NT2/D1 (cell line): ENCODE measurements at regions not wholly inside any gene's neighbourhood (a gene's known extent, or its start where the extent isn't known, plus 50 kb on each side); places are given as distances from the start of the nearest gene placed in this dataset.

Experiments
- DNase-seq: peaks from one replicate; pipeline ENCODE4 v3.0.0-alpha.2; 2011; ENCODE audit warnings: low read depth, low spot score
- H3K27me3 ChIP-seq: 2 replicates; pipeline ENCODE4 v1.6.0; 2011; ENCODE audit warnings: mild to moderate bottlenecking; ENCODE audit not compliant: insufficient read length, insufficient read depth
- H3K36me3 ChIP-seq: 2 replicates; pipeline ENCODE4 v1.6.1; 2011; ENCODE audit warnings: mild to moderate bottlenecking, low read length, mixed read lengths; ENCODE audit not compliant: insufficient read depth, insufficient read length
- H3K4me1 ChIP-seq: 2 replicates; pipeline ENCODE4 v1.5.1; 2011; ENCODE audit not compliant: insufficient read depth, insufficient read length
- H3K4me3 ChIP-seq: 2 replicates; pipeline ENCODE4 v1.5.1; 2011; ENCODE audit warnings: low read depth; ENCODE audit not compliant: insufficient read length
- H3K9ac ChIP-seq: 2 replicates; pipeline ENCODE4 v1.6.0; 2011; ENCODE audit warnings: low read depth; ENCODE audit not compliant: insufficient read length
- H3K9me3 ChIP-seq: 2 replicates; pipeline ENCODE4 v1.5.1; 2011; ENCODE audit warnings: mild to moderate bottlenecking, low read length; ENCODE audit not compliant: insufficient read depth
- SUZ12 ChIP-seq: IDR thresholded peaks from 2 replicates; pipeline ENCODE4 v1.6.1; 2011; ENCODE audit not compliant: insufficient read length, insufficient read depth; ENCODE audit errors: extremely low read depth
- YY1 ChIP-seq: IDR thresholded peaks from 2 replicates; pipeline ENCODE4 v1.6.1; 2011; ENCODE audit not compliant: insufficient read length, insufficient read depth
- ZNF274 ChIP-seq: IDR thresholded peaks from 2 replicates; pipeline ENCODE4 v1.6.1; 2011; ENCODE audit warnings: mild to moderate bottlenecking, low read depth, low read length

DNA sequence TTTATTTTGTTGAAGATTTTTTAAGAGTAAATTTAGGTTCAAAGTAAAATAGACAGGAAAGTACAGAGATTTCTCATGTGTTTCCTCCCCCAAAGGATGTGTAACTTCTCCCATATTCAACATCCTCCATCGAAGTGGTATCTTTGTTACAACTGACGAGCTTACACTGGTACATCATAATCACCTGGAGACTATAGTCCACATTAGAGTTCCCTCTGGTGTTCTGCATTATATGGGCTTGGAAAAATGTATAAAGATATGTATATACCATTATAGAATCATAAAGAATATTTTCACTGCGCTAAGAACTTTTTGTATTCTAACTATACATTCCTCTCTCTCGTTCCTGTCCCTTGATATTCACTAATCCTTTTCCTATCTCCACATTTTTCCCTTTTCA, 203.7 kb downstream of the AMY1C start:
- no peaks in the 10 kb centered on the region for H3K36me3 ChIP-seq
- no peak for DNase-seq
- H3K9me3 ChIP-seq = no peaks in the 10 kb centered on the region
- H3K9ac ChIP-seq = no peak overlapping the region
- H3K4me3 ChIP-seq = no peak overlapping the region
- H3K4me1 ChIP-seq = no peaks in the 10 kb centered on the region
- H3K27me3 ChIP-seq = no peaks in the 10 kb centered on the region
- TF ChIP-seq SUZ12 = no peak
- TF ChIP-seq YY1 = no peak
- TF ChIP-seq ZNF274 = no peak

DNA sequence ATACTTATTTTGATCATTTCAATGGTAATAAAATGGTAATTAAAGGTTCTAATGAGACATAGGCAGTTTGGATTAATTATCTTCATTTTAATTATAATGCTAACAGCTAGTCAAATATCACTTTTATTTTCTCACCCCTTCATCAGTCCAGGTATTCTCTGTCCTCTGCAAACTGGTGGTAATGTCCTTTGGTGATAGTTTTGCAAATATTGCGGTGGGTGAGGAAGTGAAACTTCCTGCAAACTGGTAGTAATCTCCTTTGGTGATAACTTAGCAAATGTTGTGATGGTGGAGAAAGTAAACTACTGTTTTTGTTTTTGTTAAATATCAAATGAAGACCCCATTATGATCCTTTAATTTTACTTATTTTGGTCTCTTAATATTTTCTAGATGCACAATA, 209.0 kb downstream of the AMY1C start:
- Histone ChIP-seq H3K4me3 (no peak overlapping the region), H3K27me3 (no peaks in the 10 kb centered on the region), H3K9me3 (peaks cover 18% of the 10 kb centered on the region; the same call in 1 of the 2 replicates), H3K9ac (no peak overlapping the region), H3K36me3 (no peaks in the 10 kb centered on the region), H3K4me1 (no peaks in the 10 kb centered on the region)
- TF ChIP-seq YY1 (no peak), ZNF274 (no peak), SUZ12 (no peak)
- no peak for DNase-seq

DNA sequence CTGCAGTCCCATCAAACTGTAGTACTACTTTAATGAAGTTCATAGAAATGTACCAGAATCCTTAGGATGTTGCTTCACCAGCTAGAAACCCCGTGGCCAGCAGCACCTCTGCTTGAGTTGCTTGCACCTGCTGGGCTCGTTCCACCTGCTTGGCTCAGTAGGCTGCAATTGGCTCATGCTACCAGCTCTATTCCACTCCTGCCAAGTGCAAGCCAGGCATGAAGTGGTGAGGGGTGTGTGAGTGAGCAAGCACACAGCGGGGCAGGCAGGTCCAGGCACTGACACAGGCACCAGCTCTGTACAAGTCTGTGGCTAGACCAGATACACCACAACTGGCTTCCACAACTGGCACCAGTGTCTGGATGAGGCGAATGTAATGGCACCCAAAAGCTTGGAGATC, 209.9 kb downstream of the AMY1C start:
- no peak for DNase-seq
- peaks cover 18% of the 10 kb centered on the region; the same call in 1 of the 2 replicates for H3K9me3 ChIP-seq
- TF ChIP-seq SUZ12 (no peak), ZNF274 (no peak), YY1 (no peak)
- no peak overlapping the region for H3K4me3 ChIP-seq
- H3K9ac ChIP-seq = no peak overlapping the region
- H3K36me3 ChIP-seq = no peaks in the 10 kb centered on the region
- no peaks in the 10 kb centered on the region for H3K4me1 ChIP-seq
- no peaks in the 10 kb centered on the region for H3K27me3 ChIP-seq

DNA sequence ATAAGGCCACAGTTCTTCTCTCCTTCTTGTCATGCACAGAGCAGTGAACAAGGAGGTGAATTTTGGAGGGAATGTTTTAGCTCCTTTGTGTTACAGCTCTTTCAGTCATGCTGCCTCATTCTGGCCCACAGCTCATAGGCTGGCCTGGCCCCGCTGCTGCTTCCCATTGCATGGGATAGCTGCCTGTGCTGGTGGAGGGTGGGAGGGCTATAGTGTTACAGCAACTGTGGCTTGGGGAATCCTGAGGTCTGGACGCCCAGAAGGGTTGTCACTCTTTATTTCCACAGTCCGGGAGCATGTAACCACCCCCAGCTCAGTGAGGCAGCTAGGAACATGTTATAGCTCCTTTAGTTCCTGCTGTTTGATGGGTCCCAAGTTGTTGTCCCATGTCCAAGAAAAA, 210.3 kb downstream of the AMY1C start:
- DNase-seq = no peak
- Histone ChIP-seq H3K36me3 (no peaks in the 10 kb centered on the region), H3K27me3 (no peaks in the 10 kb centered on the region), H3K9ac (no peak overlapping the region), H3K4me3 (no peak overlapping the region), H3K9me3 (peaks cover 18% of the 10 kb centered on the region; the same call in 1 of the 2 replicates), H3K4me1 (no peaks in the 10 kb centered on the region)
- TF ChIP-seq YY1 = no peak

- DNase-seq = no peak
- Histone ChIP-seq H3K9me3 (peaks cover 18% of the 10 kb centered on the region; the same call in 1 of the 2 replicates), H3K36me3 (no peaks in the 10 kb centered on the region), H3K27me3 (no peaks in the 10 kb centered on the region), H3K9ac (no peak overlapping the region), H3K4me1 (no peaks in the 10 kb centered on the region), H3K4me3 (no peak overlapping the region)
- TF ChIP-seq ZNF274 = no peak
- TF ChIP-seq YY1 = no peak
- TF ChIP-seq SUZ12 = no peak
These were observed 211.0 kb downstream of the AMY1C start for GRCh38 chr1:103960710-103961109.

GRCh38 chr1:103986792-103987191, 237.1 kb downstream of the AMY1C start:
- Histone ChIP-seq H3K9ac (no peak overlapping the region), H3K36me3 (no peaks in the 10 kb centered on the region), H3K9me3 (no peaks in the 10 kb centered on the region), H3K27me3 (no peaks in the 10 kb centered on the region), H3K4me3 (no peak overlapping the region), H3K4me1 (no peaks in the 10 kb centered on the region)
- TF ChIP-seq SUZ12 = no peak
- DNase-seq = no peak

- no peak for DNase-seq
- Histone ChIP-seq H3K36me3 (no peaks in the 10 kb centered on the region), H3K9ac (no peak overlapping the region), H3K4me1 (no peaks in the 10 kb centered on the region), H3K27me3 (no peaks in the 10 kb centered on the region), H3K9me3 (no peaks in the 10 kb centered on the region), H3K4me3 (no peak overlapping the region)
- no peak for TF ChIP-seq ZNF274
These were observed 247.9 kb downstream of the AMY1C start for GRCh38 chr1:103997631-103998030.

GRCh38 chr1:104018922-104019674, 269.4 kb downstream of the AMY1C start:
- H3K9me3 ChIP-seq = no peaks in the 10 kb centered on the region
- no peaks in the 10 kb centered on the region for H3K36me3 ChIP-seq
- H3K4me1 ChIP-seq = no peaks in the 10 kb centered on the region
- TF ChIP-seq YY1 (no peak), SUZ12 (no peak)
- H3K9ac ChIP-seq = no peak overlapping the region
- no peak for DNase-seq
- no peak overlapping the region for H3K4me3 ChIP-seq
- H3K27me3 ChIP-seq = no peaks in the 10 kb centered on the region
